Ectodermal cell (in vitro differentiated cells): ENCODE measurements at regions not wholly inside any gene's neighbourhood (a gene's known extent, or its start where the extent isn't known, plus 50 kb on each side); places are given as distances from the start of the nearest gene placed in this dataset.
"Not testable (repeated sequence)": the region's sequence is repeated elsewhere in the genome, so short reads cannot be mapped to it uniquely, and the experiment has no call there.

Experiments
- H3K27ac ChIP-seq: 2 replicates; pipeline ENCODE4 v1.7.0; 2013; ENCODE audit warnings: mild to moderate bottlenecking, low read depth, low read length; ENCODE audit not compliant: insufficient read depth, poor library complexity, severe bottlenecking
- H3K27me3 ChIP-seq: 2 replicates; pipeline ENCODE4 v1.7.0; 2013; ENCODE audit warnings: mild to moderate bottlenecking, low read length; ENCODE audit not compliant: insufficient read depth, control insufficient read depth, poor library complexity, severe bottlenecking
- H3K36me3 ChIP-seq: one replicate; pipeline ENCODE4 v1.7.0; 2013; ENCODE audit warnings: low read length; ENCODE audit not compliant: control insufficient read depth, insufficient read depth
- H3K4me1 ChIP-seq: one replicate; pipeline ENCODE4 v1.7.0; 2013; ENCODE audit warnings: low read length; ENCODE audit not compliant: control insufficient read depth, insufficient read depth
- H3K4me3 ChIP-seq: 2 replicates; pipeline ENCODE4 v1.7.0; 2013; ENCODE audit warnings: low read depth, low read length, control low read depth; ENCODE audit not compliant: insufficient read depth
- H3K9me3 ChIP-seq: 2 replicates; pipeline ENCODE4 v1.7.0; 2013; ENCODE audit warnings: mild to moderate bottlenecking, low read length, moderate library complexity; ENCODE audit not compliant: control insufficient read depth
- WGBS, 2 experiments: methylation state at CpG; one replicate each; pipeline ENCODE4 v1.1.7; 2013; ENCODE audit warnings: missing lambda C conversion rate in 2 of 2; 5-methylcytosine and 5-hydroxymethylcytosine counted together

DNA sequence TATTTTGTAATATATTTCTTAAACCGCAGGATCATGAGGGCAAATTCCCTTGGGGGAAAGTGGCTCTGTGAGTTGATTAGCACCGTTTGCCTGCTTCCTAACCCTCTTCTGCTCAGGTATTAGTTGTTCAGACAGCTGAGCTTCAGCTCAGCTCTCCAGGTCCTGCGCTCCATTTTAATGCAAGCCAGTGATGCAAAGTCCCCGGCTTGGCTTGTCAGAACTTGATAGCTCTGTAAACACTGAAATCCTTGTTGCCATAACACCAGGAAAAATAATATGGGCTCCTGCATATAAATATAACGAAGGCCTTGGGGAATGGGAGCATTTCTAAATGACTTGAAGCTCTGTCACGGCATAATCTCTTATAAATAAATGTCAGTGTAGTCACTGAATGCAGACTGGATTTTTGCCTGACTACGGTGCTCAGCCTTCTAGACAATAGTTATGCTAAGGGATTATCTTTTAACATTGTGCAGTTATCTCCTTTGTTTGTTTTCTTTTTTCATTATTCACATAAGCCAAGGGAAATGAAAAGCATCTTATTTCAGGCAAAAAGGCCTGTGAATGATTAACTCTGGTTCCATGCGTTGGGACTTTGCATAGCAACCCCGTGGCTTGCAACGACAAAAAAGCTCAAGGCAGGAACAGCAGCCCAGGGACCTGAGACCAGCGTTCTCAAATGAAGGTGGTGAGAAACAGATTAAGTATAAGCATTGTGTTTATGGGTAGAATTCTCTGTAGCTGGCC is 253.2 kb downstream of the SPRY1 start:
- WGBS, 2 experiments: 52 to 59% methylated on average over 10 to 11 of the region's 11 CpGs
- no peaks in the 10 kb centered on the region for H3K27me3 ChIP-seq
- H3K9me3 ChIP-seq: no peaks in the 10 kb centered on the region
- H3K27ac ChIP-seq: no peak overlapping the region
- no peak overlapping the region for H3K4me3 ChIP-seq
- peaks cover 7% of the 10 kb centered on the region for H3K4me1 ChIP-seq
- no peaks in the 10 kb centered on the region for H3K36me3 ChIP-seq

DNA sequence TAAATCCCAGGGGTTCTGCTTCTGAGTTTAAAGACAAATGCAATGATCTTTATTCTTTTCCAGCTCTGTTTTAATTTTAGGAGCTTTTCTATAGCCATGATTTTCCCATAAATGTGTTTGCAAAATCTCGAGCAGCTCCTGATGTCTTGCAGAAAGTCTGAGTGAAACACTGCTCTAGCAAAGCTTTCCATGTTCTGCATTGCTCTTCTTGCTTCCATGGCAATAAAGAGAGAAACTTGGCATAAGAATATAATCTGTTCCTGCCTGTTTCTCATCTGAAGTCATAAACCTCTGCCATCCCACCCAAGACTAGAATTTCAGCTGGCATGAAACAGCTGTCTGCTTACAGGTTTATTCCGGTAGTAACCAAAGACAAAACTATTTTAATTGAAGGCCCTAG is 254.5 kb downstream of the SPRY1 start:
- Histone ChIP-seq H3K27me3 (no peaks in the 10 kb centered on the region), H3K4me3 (no peak overlapping the region), H3K27ac (no peak overlapping the region), H3K9me3 (no peaks in the 10 kb centered on the region), H3K36me3 (no peaks in the 10 kb centered on the region), H3K4me1 (peaks cover 7% of the 10 kb centered on the region)
- WGBS, 2 experiments: 94 to 100% methylated on average over 2 of the region's 2 CpGs

DNA sequence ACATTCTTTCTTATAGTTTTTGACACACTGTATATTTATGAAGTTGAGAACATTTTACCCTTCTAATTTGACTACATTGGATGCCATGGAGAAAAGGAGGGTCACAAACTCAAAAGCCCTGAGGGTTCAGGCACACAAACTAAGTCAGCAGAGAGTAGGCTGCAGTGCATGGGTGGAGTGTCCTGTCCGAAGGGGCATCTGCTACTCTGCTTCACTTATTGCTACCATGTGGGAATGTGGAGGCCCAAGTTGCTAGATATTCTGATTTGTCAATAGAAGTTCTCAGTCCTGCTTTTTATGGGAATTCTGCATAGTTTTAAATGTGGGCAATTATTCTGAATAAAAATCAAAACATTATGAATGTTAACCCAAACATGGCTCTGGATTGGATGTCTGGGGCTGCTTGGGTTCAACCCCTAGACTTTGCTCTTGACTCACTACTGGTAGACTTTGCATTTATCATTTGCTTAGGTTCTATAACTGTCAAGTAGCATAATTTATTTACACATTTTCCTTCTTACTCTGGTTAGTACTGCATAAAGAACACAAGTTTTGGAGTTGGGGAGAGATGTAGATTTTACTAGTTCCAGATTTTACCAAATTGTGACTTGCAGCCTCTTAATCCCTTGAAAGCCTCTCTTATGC is 255.1 kb downstream of the SPRY1 start:
- Histone ChIP-seq H3K4me1 (peaks cover 7% of the 10 kb centered on the region), H3K27me3 (no peaks in the 10 kb centered on the region), H3K27ac (no peak overlapping the region), H3K9me3 (no peaks in the 10 kb centered on the region), H3K36me3 (no peaks in the 10 kb centered on the region), H3K4me3 (no peak overlapping the region)
- whole genome bisulfite sequencing, 2 experiments: 96 to 97% methylated on average over 1 of the region's 1 CpG

DNA sequence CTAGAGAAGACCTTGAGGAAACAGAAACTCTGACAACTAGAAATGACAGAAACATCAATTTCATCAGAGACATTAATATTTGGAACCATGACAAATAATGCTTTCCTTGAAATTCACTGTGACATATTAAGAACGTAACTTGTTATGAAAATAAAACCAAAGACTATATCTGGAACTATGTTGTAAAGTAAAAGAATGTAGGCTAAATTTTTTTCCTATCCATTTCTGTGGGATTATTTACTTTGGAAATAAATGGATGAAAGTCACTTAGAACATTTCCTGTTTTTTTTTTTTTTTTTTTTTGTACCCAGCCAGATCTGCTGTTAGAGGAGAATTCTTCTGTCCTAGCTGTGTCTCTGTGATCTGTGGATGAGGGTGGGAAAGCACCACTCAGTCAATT is 255.9 kb downstream of the SPRY1 start:
- Histone ChIP-seq H3K4me1 (peaks cover 7% of the 10 kb centered on the region), H3K27me3 (no peaks in the 10 kb centered on the region), H3K36me3 (no peaks in the 10 kb centered on the region), H3K9me3 (no peaks in the 10 kb centered on the region), H3K27ac (no peak overlapping the region), H3K4me3 (no peak overlapping the region)
- 100% methylated on average over 1 of the region's 1 CpG for WGBS, 2 experiments

DNA sequence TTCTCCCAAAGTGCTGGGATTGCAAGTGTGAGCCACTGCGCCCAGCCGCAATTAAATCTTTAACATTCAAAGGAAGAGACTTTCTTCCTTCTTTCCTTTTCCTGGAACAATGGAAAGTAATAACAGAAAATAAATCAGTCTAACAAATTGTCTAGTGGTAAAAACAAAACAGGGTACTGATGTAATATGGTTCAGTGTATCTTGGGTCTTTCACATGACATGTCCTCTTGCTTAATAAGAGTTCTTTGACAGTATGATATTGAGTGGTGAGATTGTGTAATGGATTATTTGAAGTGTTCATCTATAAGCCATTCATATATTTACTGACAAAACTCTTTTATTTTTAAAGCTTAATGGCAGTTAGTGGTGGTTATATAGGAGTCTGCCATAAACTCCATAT is 256.6 kb downstream of the SPRY1 start:
- no peak overlapping the region for H3K27ac ChIP-seq
- H3K27me3 ChIP-seq: no peaks in the 10 kb centered on the region
- H3K9me3 ChIP-seq: no peaks in the 10 kb centered on the region
- H3K4me3 ChIP-seq: no peak overlapping the region
- H3K4me1 ChIP-seq: peaks cover 7% of the 10 kb centered on the region
- no peaks in the 10 kb centered on the region for H3K36me3 ChIP-seq
- 100% methylated on average over 2 of the region's 2 CpGs for WGBS, 2 experiments

DNA sequence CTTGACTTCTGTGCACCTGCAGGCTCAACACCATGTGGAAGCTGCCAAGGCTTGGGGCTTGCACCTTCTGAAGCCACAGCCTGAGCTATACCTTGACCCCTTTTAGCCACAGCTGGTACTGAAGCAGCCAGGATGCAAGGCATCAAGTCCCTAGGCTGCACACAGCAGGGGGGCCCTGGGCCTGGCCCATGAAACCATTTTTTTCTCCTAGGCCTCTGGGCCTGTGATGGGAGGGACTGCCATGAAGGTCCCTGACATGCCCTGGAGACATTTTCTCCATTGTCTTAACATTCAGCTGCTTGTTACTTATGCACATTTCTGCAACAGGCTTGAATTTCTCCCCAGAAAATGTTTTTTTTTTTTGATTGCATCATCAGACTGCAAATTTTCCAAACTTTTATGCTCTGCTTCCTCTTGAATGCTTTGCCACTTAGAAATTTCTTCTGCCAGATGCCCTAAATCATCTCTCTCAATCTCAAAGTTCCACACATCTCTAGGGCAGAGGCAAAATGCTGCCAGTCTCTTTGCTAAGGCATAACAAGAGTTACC is 260.2 kb downstream of the SPRY1 start:
- not testable (repeated sequence) for H3K27me3 ChIP-seq, H3K36me3 ChIP-seq, H3K27ac ChIP-seq, H3K4me1 ChIP-seq, H3K4me3 ChIP-seq, H3K9me3 ChIP-seq

DNA sequence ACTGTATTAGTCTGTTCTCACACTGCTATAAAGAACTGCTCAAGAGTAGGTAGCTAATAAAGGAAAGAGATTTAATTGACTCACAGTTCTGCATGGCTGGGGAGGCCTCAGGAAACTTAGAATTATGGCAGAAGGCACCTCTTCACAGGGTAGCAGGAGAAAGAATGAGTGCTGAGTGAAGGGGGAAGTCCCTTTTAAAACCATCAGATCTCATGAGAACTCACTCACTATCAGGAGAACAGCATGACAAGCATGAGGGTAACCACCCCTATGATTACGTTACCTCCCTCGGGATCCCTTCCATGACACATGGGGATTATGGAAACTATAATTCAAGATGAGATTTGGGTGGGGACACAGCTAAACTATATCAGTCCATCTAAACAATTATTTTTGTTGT is 261.0 kb downstream of the SPRY1 start:
- H3K27ac ChIP-seq, H3K4me3 ChIP-seq, H3K27me3 ChIP-seq, H3K4me1 ChIP-seq, H3K36me3 ChIP-seq, H3K9me3 ChIP-seq: not testable (repeated sequence)
- 92 to 100% methylated on average over 2 of the region's 2 CpGs for WGBS, 2 experiments

DNA sequence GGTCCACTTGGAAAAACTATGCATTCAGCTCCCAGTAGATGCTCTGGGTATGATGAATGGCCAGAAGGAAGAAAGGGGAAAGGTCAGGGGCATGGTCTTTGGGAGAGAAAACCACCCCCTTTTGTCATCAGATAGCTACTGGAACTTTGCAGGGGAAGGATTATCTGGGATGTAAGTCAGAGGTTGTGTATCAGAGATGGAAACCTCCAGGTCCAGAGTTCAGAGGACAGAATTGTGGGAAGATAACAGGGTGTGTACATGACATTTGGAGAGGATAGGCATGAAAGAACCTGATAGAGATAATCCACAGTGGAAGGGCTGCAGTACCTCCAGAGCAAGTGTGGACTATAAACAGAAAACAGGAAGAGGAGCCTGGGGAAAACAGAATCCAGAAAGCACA is 262.7 kb downstream of the SPRY1 start:
- Histone ChIP-seq H3K4me1 (no peaks in the 10 kb centered on the region), H3K27ac (no peak overlapping the region), H3K36me3 (no peaks in the 10 kb centered on the region), H3K4me3 (no peak overlapping the region), H3K27me3 (no peaks in the 10 kb centered on the region), H3K9me3 (no peaks in the 10 kb centered on the region)

DNA sequence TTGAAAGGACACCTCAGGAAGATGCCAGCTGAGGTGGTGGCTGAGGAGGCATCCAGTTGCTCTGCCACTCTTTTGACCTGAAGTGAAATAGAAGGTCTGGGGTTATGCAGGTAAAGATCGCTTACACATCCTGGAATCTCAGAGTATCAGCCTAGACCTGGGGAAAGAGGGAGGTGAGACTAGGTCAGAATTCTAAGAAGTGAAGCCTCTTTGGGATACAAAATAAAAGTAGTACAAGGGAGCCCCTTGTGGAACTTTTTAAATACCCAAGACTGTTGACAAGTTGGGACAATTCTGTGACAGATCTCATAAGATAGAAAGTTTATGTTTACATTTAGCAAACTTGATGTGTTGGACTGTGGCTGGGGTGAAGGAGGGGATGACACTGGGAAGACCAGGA is 263.1 kb downstream of the SPRY1 start:
- no peaks in the 10 kb centered on the region for H3K27me3 ChIP-seq
- H3K27ac ChIP-seq: no peak overlapping the region
- no peaks in the 10 kb centered on the region for H3K9me3 ChIP-seq
- no peak overlapping the region for H3K4me3 ChIP-seq
- no peaks in the 10 kb centered on the region for H3K36me3 ChIP-seq
- WGBS, 2 experiments: 80 to 83% methylated on average over 1 of the region's 1 CpG
- H3K4me1 ChIP-seq: no peaks in the 10 kb centered on the region

DNA sequence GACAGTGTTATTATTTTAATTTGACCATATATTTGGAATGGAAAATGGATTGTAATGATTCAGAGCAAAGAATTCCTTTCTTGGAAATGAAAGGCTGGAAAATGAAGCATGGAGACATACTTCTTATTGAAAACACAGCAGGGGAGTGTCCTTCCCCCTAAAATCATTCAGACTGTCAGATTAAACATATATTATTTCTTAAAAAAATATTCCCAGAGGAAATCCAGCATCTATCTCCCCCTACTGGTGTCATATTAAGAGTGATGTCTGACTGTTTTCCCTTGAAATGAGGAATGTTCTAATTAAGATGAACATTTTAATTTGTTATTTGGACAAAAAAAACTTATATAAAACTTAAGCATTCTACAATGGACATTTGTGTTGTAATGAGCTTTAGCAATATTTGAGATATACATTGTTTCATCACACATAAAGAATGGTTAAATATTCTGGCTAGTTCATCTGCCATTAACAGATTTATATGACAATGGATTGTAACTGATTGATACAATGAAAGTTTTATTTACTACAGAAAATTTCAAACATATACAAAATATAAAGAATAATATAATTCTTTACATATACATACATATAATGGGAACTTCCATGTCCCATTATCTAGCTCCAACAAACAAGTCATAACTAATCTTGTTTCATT is 264.6 kb downstream of the SPRY1 start:
- Histone ChIP-seq H3K9me3 (no peaks in the 10 kb centered on the region), H3K4me3 (no peak overlapping the region), H3K27ac (no peak overlapping the region), H3K27me3 (no peaks in the 10 kb centered on the region), H3K4me1 (no peaks in the 10 kb centered on the region), H3K36me3 (no peaks in the 10 kb centered on the region)
